WTC11 (cell line): ENCODE measurements at regions not wholly inside any gene's neighbourhood (a gene's known extent, or its start where the extent isn't known, plus 50 kb on each side); places are given as distances from the start of the nearest gene placed in this dataset.

Source experiments
- ATAC-seq: fragments of 200-7000 bp; cut with Tn5 transposase; 2 replicates; pipeline ENCODE4 v1.10.0; 2021; ENCODE audit warnings: mild to moderate bottlenecking, moderate library complexity
- CTCF ChIA-PET: fragments of 300-600 bp; sonication (Branson Sonifier 250); formaldehyde crosslinking; loops from one replicate; lab custom pipeline; 2021; ENCODE audit warnings: antibody characterized with exemption; lab: Charles Lee
- POLR2A ChIA-PET: fragments of 350-600 bp; sonication (Branson Sonifier 250); formaldehyde crosslinking; loops from one replicate; lab custom pipeline; 2021; ENCODE audit warnings: antibody characterized with exemption; lab: Charles Lee
- DNase-seq: peaks from one replicate; pipeline ENCODE4 v3.0.0; 2021; ENCODE audit warnings: low spot score
- H3K27ac Mint-ChIP-seq: 2 replicates; pipeline ENCODE4 v1.8.0; 2021; ENCODE audit warnings: mixed read lengths
- H3K27me3 Mint-ChIP-seq: 2 replicates; pipeline ENCODE4 v1.8.0; 2021; ENCODE audit warnings: low read depth, mild to moderate bottlenecking, moderate library complexity, mixed read lengths
- H3K36me3 Mint-ChIP-seq: 2 replicates; pipeline ENCODE4 v1.8.0; 2021; ENCODE audit warnings: mixed read lengths
- H3K4me1 Mint-ChIP-seq: 2 replicates; pipeline ENCODE4 v1.8.0; 2022; ENCODE audit warnings: mixed read lengths
- H3K4me3 Mint-ChIP-seq: 2 replicates; pipeline ENCODE4 v1.8.0; 2021; ENCODE audit warnings: mild to moderate bottlenecking, moderate library complexity, mixed read lengths
- H3K9me3 Mint-ChIP-seq: 2 replicates; pipeline ENCODE4 v1.8.0; 2021; ENCODE audit warnings: mixed read lengths
- CREM ChIP-seq: sonication (generic); formaldehyde crosslinking; IDR thresholded peaks from 2 replicates; pipeline ENCODE4 v1.8.1; 2022; ENCODE audit warnings: mild to moderate bottlenecking, missing genetic modification reagents, moderate library complexity
- GTF2I ChIP-seq: fragments of 250-450 bp; sonication (Bioruptor Pico); conservative IDR thresholded peaks from 2 replicates; pipeline ENCODE4 v1.4.0; 2021; ENCODE audit warnings: mild to moderate bottlenecking
- NFATC4 ChIP-seq: fragments of 250-450 bp; sonication (Bioruptor Pico); IDR thresholded peaks from 2 replicates; pipeline ENCODE4 v1.9.0; 2021; ENCODE audit warnings: mild to moderate bottlenecking
- NR2C2 ChIP-seq: sonication (generic); formaldehyde crosslinking; IDR thresholded peaks from 2 replicates; pipeline ENCODE4 v1.8.0; 2022; ENCODE audit warnings: mild to moderate bottlenecking, missing genetic modification reagents
- SMAD3 ChIP-seq: sonication (generic); formaldehyde crosslinking; IDR thresholded peaks from 2 replicates; pipeline ENCODE4 v1.8.0; 2022; ENCODE audit warnings: missing genetic modification reagents, mild to moderate bottlenecking, borderline replicate concordance
- SMAD4 ChIP-seq: sonication (generic); formaldehyde crosslinking; IDR thresholded peaks from 2 replicates; pipeline ENCODE4 v1.8.0; 2022; ENCODE audit warnings: mild to moderate bottlenecking, missing genetic modification reagents
- SP1 ChIP-seq: sonication (generic); formaldehyde crosslinking; conservative IDR thresholded peaks from 2 replicates; pipeline ENCODE4 v1.8.1; 2022; ENCODE audit warnings: missing genetic modification reagents
- TP53 ChIP-seq: sonication (generic); formaldehyde crosslinking; IDR thresholded peaks from 2 replicates; pipeline ENCODE4 v1.8.1; 2023; ENCODE audit warnings: mild to moderate bottlenecking, missing genetic modification reagents
- ZBTB43 ChIP-seq: sonication (generic); formaldehyde crosslinking; IDR thresholded peaks from 2 replicates; pipeline ENCODE4 v1.8.1; 2023; ENCODE audit warnings: mild to moderate bottlenecking, missing genetic modification reagents
- ZNF263 ChIP-seq: sonication (generic); formaldehyde crosslinking; IDR thresholded peaks from 2 replicates; pipeline ENCODE4 v1.8.1; 2022; ENCODE audit warnings: low read depth, mild to moderate bottlenecking, moderate library complexity, missing genetic modification reagents
- ZNF532 ChIP-seq: fragments of 250-450 bp; sonication (Bioruptor Pico); IDR thresholded peaks from 2 replicates; pipeline ENCODE4 v1.9.0; 2021; ENCODE audit warnings: mild to moderate bottlenecking, borderline replicate concordance
- TF ChIP-seq, protein P1 (sequence below): sonication (generic); formaldehyde crosslinking; IDR thresholded peaks from 2 replicates; pipeline ENCODE4 v1.8.1; 2022; ENCODE audit warnings: low read depth, mild to moderate bottlenecking, moderate library complexity, missing genetic modification reagents, borderline replicate concordance
- TF ChIP-seq, protein P2 (sequence below): sonication (generic); formaldehyde crosslinking; IDR thresholded peaks from 2 replicates; pipeline ENCODE4 v1.8.0; 2022; ENCODE audit warnings: mild to moderate bottlenecking, missing genetic modification reagents
- TF ChIP-seq, protein P3 (sequence below): sonication (generic); formaldehyde crosslinking; IDR thresholded peaks from 2 replicates; pipeline ENCODE4 v1.8.1; 2023; ENCODE audit warnings: mild to moderate bottlenecking, missing genetic modification reagents, moderate library complexity

GRCh38 chr13:106371024-106371423 lies 164.4 kb downstream of the EFNB2 start (continued):
- no peak for TF ChIP-seq ZNF532 (CRISPR knock-in tag)
- TF ChIP-seq, protein P1, sequence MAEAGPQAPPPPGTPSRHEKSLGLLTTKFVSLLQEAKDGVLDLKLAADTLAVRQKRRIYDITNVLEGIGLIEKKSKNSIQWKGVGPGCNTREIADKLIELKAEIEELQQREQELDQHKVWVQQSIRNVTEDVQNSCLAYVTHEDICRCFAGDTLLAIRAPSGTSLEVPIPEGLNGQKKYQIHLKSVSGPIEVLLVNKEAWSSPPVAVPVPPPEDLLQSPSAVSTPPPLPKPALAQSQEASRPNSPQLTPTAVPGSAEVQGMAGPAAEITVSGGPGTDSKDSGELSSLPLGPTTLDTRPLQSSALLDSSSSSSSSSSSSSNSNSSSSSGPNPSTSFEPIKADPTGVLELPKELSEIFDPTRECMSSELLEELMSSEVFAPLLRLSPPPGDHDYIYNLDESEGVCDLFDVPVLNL (CRISPR knock-in tag) = no peak

- no peak for TF ChIP-seq ZBTB43 (CRISPR knock-in tag)
- TF ChIP-seq CREM (CRISPR knock-in tag) = no peak
- no peak for TF ChIP-seq SMAD4
- no peak for TF ChIP-seq NFATC4
- TF ChIP-seq, protein P1 (CRISPR knock-in tag) = no peak
- no peak for TF ChIP-seq NR2C2 (CRISPR knock-in tag)
- no peak for TF ChIP-seq GTF2I (CRISPR knock-in tag)
- TF ChIP-seq, protein P2, sequence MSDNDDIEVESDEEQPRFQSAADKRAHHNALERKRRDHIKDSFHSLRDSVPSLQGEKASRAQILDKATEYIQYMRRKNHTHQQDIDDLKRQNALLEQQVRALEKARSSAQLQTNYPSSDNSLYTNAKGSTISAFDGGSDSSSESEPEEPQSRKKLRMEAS = no peak
- TF ChIP-seq ZNF263 (CRISPR knock-in tag) = no peak
- no peak for TF ChIP-seq TP53 (CRISPR knock-in tag)
- TF ChIP-seq SP1 (CRISPR knock-in tag) = no peak
- no peak for TF ChIP-seq SMAD3
- DNase-seq (no peak), ATAC-seq (no peak)
- Mint-ChIP-seq H3K27ac (no peak overlapping the region), H3K27me3 (no peaks in the 10 kb centered on the region), H3K4me3 (no peak overlapping the region), H3K4me1 (peaks cover 13% of the 10 kb centered on the region), H3K9me3 (peaks cover 7% of the 10 kb centered on the region), H3K36me3 (peaks cover 4% of the 10 kb centered on the region)
- ChIA-PET POLR2A (no interaction called here), CTCF (no interaction called here)
These were observed 165.6 kb downstream of the EFNB2 start for GRCh38 chr13:106369858-106370257.

GRCh38 chr13:106369091-106369490 lies 166.4 kb downstream of the EFNB2 start:
- Mint-ChIP-seq H3K9me3 (peaks cover 15% of the 10 kb centered on the region), H3K27me3 (no peaks in the 10 kb centered on the region), H3K4me3 (no peak overlapping the region), H3K36me3 (peaks cover 7% of the 10 kb centered on the region), H3K27ac (no peak overlapping the region), H3K4me1 (peaks cover 13% of the 10 kb centered on the region)
- TF ChIP-seq, protein P3, sequence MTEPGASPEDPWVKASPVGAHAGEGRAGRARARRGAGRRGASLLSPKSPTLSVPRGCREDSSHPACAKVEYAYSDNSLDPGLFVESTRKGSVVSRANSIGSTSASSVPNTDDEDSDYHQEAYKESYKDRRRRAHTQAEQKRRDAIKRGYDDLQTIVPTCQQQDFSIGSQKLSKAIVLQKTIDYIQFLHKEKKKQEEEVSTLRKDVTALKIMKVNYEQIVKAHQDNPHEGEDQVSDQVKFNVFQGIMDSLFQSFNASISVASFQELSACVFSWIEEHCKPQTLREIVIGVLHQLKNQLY (CRISPR knock-in tag) = no peak
- ChIA-PET CTCF (no interaction called here), POLR2A (no interaction called here)
- DNase-seq (no peak), ATAC-seq (no peak; the same call in 1 of the 2 replicates)
